GM23338 (cell line): ENCODE measurements at regions not wholly inside any gene's neighbourhood (a gene's known extent, or its start where the extent isn't known, plus 50 kb on each side); places are given as distances from the start of the nearest gene placed in this dataset.

ENCODE experiments used
- ATAC-seq: fragments of 200-7000 bp; cut with Tn5 transposase; 3 replicates; pipeline ENCODE4 v1.9.1; 2020
- DNase-seq: peaks from one replicate; pipeline ENCODE4 v3.0.0-alpha.2; 2015; ENCODE audit warnings: low spot score
- H2AFZ ChIP-seq: fragments of 200-600 bp; sonication (generic); 2 replicates; pipeline ENCODE4 v1.8.0; 2016; ENCODE audit warnings: antibody characterized with exemption, mild to moderate bottlenecking, moderate library complexity
- H3F3A ChIP-seq: fragments of 200-600 bp; sonication (generic); replicated peaks from 2 replicates; pipeline ENCODE4 v1.8.0; 2017; ENCODE audit warnings: antibody characterized with exemption, mixed run types, low read depth
- H3K27ac ChIP-seq: fragments of 200-600 bp; sonication (generic); 2 replicates; pipeline ENCODE4 v1.6.1; 2016; ENCODE audit warnings: low read depth
- H3K27me3 ChIP-seq: fragments of 200-600 bp; sonication (generic); 2 replicates; pipeline ENCODE4 v1.8.0; 2016; ENCODE audit warnings: mild to moderate bottlenecking, mixed run types, moderate library complexity; ENCODE audit not compliant: insufficient read depth
- H3K36me3 ChIP-seq: fragments of 200-600 bp; sonication (generic); 2 replicates; pipeline ENCODE4 v1.8.0; 2016; ENCODE audit warnings: mild to moderate bottlenecking; ENCODE audit not compliant: insufficient read depth
- H3K4me1 ChIP-seq: fragments of 200-600 bp; sonication (generic); 2 replicates; pipeline ENCODE4 v1.8.0; 2016; ENCODE audit warnings: mild to moderate bottlenecking, moderate library complexity; ENCODE audit not compliant: insufficient read depth
- H3K4me2 ChIP-seq: fragments of 200-600 bp; sonication (generic); 2 replicates; pipeline ENCODE4 v1.7.1; 2017; ENCODE audit warnings: mixed run types
- H3K4me3 ChIP-seq: fragments of 200-600 bp; sonication (generic); 2 replicates; pipeline ENCODE4 v1.6.1; 2016; ENCODE audit warnings: mixed run types
- H3K79me2 ChIP-seq: fragments of 200-600 bp; sonication (generic); replicated peaks from 2 replicates; pipeline ENCODE4 v1.8.0; 2017; ENCODE audit warnings: mild to moderate bottlenecking; ENCODE audit not compliant: insufficient read depth
- H3K9me2 ChIP-seq: fragments of 200-600 bp; sonication (generic); 2 replicates; pipeline ENCODE4 v1.8.0; 2017; ENCODE audit not compliant: insufficient read depth
- H4K20me1 ChIP-seq: fragments of 200-600 bp; sonication (generic); replicated peaks from 2 replicates; pipeline ENCODE4 v1.8.0; 2017; ENCODE audit warnings: mild to moderate bottlenecking; ENCODE audit not compliant: insufficient read depth
- H3K27ac Mint-ChIP-seq: 2 replicates; pipeline ENCODE4 v1.8.0; 2020; ENCODE audit warnings: inconsistent platforms, mild to moderate bottlenecking, moderate library complexity, mixed read lengths
- H3K27me3 Mint-ChIP-seq: 3 replicates; pipeline ENCODE4 v1.8.0; 2022; ENCODE audit warnings: low read depth, mild to moderate bottlenecking, moderate library complexity, mixed read lengths, inconsistent platforms; ENCODE audit not compliant: insufficient read depth, poor library complexity
- H3K36me3 Mint-ChIP-seq: 3 replicates; pipeline ENCODE4 v1.8.0; 2021; ENCODE audit warnings: low read depth, mild to moderate bottlenecking, inconsistent platforms, moderate library complexity, mixed read lengths
- H3K4me1 Mint-ChIP-seq: 3 replicates; pipeline ENCODE4 v1.8.0; 2020; ENCODE audit warnings: mild to moderate bottlenecking, inconsistent platforms, mixed read lengths
- H3K4me3 Mint-ChIP-seq: 3 replicates; pipeline ENCODE4 v1.8.0; 2021; ENCODE audit warnings: moderate library complexity, mild to moderate bottlenecking, inconsistent platforms, mixed read lengths
- H3K9me3 Mint-ChIP-seq: 3 replicates; pipeline ENCODE4 v1.8.0; 2020; ENCODE audit warnings: moderate library complexity, mild to moderate bottlenecking, inconsistent platforms, mixed read lengths
- CREB1 ChIP-seq: fragments of 250-450 bp; sonication (Bioruptor Pico); IDR thresholded peaks from 2 replicates; pipeline ENCODE4 v1.5.0; 2020; ENCODE audit warnings: low read depth, mild to moderate bottlenecking, moderate library complexity
- CTCF ChIP-seq, 2 experiments: fragments of 200-600 bp in 1 of 2; sonication (generic) in 1 of 2; conservative IDR thresholded peaks; 2 replicates each; pipeline versions ENCODE4 v1.5.1 to v1.6.1; 2016 to 2017; ENCODE audit warnings: antibody characterized with exemption in 2 of 2, low read depth in 2 of 2, mild to moderate bottlenecking in 2 of 2, moderate library complexity in 1 of 2
- EZH2 ChIP-seq: fragments of 200-600 bp; sonication (generic); IDR thresholded peaks from one replicate; pipeline ENCODE4 v1.8.0; 2017; ENCODE audit warnings: antibody characterized with exemption, mild to moderate bottlenecking, low read depth; ENCODE audit not compliant: unreplicated experiment
- JUNB ChIP-seq: IDR thresholded peaks from one replicate; pipeline ENCODE4 v1.6.1; 2016; ENCODE audit warnings: antibody characterized with exemption; ENCODE audit not compliant: unreplicated experiment
- NANOG ChIP-seq: IDR thresholded peaks from 2 replicates; pipeline ENCODE4 v1.6.1; 2016; ENCODE audit warnings: antibody characterized with exemption, borderline replicate concordance
- POLR2AphosphoS5 ChIP-seq: IDR thresholded peaks from 2 replicates; pipeline ENCODE4 v1.6.1; 2016; ENCODE audit warnings: antibody characterized with exemption, low read depth
- ZNF114 ChIP-seq: fragments of 250-450 bp; sonication (Bioruptor Pico); IDR thresholded peaks from 2 replicates; pipeline ENCODE4 v1.5.0; 2020; ENCODE audit warnings: mild to moderate bottlenecking, moderate library complexity
- ZNF331 ChIP-seq: fragments of 250-450 bp; sonication (Bioruptor Pico); IDR thresholded peaks from 2 replicates; pipeline ENCODE4 v1.5.0; 2020; ENCODE audit warnings: low read depth, mild to moderate bottlenecking, moderate library complexity
- TF ChIP-seq, protein P1 (sequence below): IDR thresholded peaks from one replicate; pipeline ENCODE4 v1.6.1; 2018; ENCODE audit warnings: antibody characterized with exemption; ENCODE audit not compliant: unreplicated experiment
- TF ChIP-seq, protein P2 (sequence below): fragments of 250-450 bp; sonication (Bioruptor Pico); IDR thresholded peaks from 2 replicates; pipeline ENCODE4 v1.5.0; 2020; ENCODE audit warnings: mild to moderate bottlenecking, moderate library complexity

- DNase-seq (no peak), ATAC-seq (no peak)
- H3K4me1 Mint-ChIP-seq = no peaks in the 10 kb centered on the region
- no peaks in the 10 kb centered on the region for H3K79me2 ChIP-seq
- no peaks in the 10 kb centered on the region for H3K36me3 ChIP-seq
- no peak overlapping the region for H3K27ac Mint-ChIP-seq
- H2AFZ ChIP-seq = no peak overlapping the region
- TF ChIP-seq CTCF (conservative IDR thresholded peaks at IDR 0.05; ENCODE audit: low read depth in 2 of 2) = no peak
- TF ChIP-seq, protein P1, sequence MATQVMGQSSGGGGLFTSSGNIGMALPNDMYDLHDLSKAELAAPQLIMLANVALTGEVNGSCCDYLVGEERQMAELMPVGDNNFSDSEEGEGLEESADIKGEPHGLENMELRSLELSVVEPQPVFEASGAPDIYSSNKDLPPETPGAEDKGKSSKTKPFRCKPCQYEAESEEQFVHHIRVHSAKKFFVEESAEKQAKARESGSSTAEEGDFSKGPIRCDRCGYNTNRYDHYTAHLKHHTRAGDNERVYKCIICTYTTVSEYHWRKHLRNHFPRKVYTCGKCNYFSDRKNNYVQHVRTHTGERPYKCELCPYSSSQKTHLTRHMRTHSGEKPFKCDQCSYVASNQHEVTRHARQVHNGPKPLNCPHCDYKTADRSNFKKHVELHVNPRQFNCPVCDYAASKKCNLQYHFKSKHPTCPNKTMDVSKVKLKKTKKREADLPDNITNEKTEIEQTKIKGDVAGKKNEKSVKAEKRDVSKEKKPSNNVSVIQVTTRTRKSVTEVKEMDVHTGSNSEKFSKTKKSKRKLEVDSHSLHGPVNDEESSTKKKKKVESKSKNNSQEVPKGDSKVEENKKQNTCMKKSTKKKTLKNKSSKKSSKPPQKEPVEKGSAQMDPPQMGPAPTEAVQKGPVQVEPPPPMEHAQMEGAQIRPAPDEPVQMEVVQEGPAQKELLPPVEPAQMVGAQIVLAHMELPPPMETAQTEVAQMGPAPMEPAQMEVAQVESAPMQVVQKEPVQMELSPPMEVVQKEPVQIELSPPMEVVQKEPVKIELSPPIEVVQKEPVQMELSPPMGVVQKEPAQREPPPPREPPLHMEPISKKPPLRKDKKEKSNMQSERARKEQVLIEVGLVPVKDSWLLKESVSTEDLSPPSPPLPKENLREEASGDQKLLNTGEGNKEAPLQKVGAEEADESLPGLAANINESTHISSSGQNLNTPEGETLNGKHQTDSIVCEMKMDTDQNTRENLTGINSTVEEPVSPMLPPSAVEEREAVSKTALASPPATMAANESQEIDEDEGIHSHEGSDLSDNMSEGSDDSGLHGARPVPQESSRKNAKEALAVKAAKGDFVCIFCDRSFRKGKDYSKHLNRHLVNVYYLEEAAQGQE = no peak
- TF ChIP-seq JUNB = no peak
- TF ChIP-seq, protein P2, sequence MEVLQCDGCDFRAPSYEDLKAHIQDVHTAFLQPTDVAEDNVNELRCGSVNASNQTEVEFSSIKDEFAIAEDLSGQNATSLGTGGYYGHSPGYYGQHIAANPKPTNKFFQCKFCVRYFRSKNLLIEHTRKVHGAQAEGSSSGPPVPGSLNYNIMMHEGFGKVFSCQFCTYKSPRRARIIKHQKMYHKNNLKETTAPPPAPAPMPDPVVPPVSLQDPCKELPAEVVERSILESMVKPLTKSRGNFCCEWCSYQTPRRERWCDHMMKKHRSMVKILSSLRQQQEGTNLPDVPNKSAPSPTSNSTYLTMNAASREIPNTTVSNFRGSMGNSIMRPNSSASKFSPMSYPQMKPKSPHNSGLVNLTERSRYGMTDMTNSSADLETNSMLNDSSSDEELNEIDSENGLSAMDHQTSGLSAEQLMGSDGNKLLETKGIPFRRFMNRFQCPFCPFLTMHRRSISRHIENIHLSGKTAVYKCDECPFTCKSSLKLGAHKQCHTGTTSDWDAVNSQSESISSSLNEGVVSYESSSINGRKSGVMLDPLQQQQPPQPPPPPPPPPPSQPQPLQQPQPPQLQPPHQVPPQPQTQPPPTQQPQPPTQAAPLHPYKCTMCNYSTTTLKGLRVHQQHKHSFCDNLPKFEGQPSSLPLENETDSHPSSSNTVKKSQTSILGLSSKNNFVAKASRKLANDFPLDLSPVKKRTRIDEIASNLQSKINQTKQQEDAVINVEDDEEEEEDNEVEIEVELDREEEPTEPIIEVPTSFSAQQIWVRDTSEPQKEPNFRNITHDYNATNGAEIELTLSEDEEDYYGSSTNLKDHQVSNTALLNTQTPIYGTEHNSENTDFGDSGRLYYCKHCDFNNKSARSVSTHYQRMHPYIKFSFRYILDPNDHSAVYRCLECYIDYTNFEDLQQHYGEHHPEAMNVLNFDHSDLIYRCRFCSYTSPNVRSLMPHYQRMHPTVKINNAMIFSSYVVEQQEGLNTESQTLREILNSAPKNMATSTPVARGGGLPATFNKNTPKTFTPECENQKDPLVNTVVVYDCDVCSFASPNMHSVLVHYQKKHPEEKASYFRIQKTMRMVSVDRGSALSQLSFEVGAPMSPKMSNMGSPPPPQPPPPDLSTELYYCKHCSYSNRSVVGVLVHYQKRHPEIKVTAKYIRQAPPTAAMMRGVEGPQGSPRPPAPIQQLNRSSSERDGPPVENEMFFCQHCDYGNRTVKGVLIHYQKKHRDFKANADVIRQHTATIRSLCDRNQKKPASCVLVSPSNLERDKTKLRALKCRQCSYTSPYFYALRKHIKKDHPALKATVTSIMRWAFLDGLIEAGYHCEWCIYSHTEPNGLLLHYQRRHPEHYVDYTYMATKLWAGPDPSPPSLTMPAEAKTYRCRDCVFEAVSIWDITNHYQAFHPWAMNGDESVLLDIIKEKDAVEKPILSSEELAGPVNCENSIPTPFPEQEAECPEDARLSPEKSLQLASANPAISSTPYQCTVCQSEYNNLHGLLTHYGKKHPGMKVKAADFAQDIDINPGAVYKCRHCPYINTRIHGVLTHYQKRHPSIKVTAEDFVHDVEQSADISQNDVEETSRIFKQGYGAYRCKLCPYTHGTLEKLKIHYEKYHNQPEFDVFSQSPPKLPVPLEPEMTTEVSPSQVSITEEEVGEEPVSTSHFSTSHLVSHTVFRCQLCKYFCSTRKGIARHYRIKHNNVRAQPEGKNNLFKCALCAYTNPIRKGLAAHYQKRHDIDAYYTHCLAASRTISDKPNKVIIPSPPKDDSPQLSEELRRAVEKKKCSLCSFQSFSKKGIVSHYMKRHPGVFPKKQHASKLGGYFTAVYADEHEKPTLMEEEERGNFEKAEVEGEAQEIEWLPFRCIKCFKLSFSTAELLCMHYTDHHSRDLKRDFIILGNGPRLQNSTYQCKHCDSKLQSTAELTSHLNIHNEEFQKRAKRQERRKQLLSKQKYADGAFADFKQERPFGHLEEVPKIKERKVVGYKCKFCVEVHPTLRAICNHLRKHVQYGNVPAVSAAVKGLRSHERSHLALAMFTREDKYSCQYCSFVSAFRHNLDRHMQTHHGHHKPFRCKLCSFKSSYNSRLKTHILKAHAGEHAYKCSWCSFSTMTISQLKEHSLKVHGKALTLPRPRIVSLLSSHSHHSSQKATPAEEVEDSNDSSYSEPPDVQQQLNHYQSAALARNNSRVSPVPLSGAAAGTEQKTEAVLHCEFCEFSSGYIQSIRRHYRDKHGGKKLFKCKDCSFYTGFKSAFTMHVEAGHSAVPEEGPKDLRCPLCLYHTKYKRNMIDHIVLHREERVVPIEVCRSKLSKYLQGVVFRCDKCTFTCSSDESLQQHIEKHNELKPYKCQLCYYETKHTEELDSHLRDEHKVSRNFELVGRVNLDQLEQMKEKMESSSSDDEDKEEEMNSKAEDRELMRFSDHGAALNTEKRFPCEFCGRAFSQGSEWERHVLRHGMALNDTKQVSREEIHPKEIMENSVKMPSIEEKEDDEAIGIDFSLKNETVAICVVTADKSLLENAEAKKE (CRISPR knock-in tag) = no peak
- no peak for TF ChIP-seq EZH2
- TF ChIP-seq ZNF331 = no peak
- no peak for TF ChIP-seq NANOG
- no peak for TF ChIP-seq POLR2AphosphoS5
- no peak for TF ChIP-seq ZNF114 (CRISPR knock-in tag)
- TF ChIP-seq CREB1 (CRISPR knock-in tag) = no peak
- H3K36me3 Mint-ChIP-seq = no peaks in the 10 kb centered on the region
- H3K9me3 Mint-ChIP-seq = no peaks in the 10 kb centered on the region
- no peaks in the 10 kb centered on the region for H3K4me1 ChIP-seq
- no peaks in the 10 kb centered on the region for H4K20me1 ChIP-seq
- H3K4me2 ChIP-seq = no peak overlapping the region
- H3F3A ChIP-seq = no peaks in the 10 kb centered on the region
- peaks cover 2% of the 10 kb centered on the region; the same call in 1 of the 2 replicates for H3K9me2 ChIP-seq
- no peaks in the 10 kb centered on the region for H3K27me3 Mint-ChIP-seq
- no peak overlapping the region for H3K4me3 Mint-ChIP-seq
- no peaks in the 10 kb centered on the region for H3K27me3 ChIP-seq
- no peak overlapping the region for H3K27ac ChIP-seq
- H3K4me3 ChIP-seq = no peak overlapping the region
Observed at GRCh38 chr15:61457050-61457733, 228.1 kb upstream of the RORA start.
